Left lung (tissue), 4 donors: ENCODE measurements at regions not wholly inside any gene's neighbourhood (a gene's known extent, or its start where the extent isn't known, plus 50 kb on each side); places are given as distances from the start of the nearest gene placed in this dataset.

Experiments
- ATAC-seq: fragments of 200-7000 bp; cut with Tn5 transposase; one replicate; pipeline ENCODE4 v1.9.1; 2020; ENCODE audit warnings: moderate library complexity
- DNase-seq, 4 donors: peaks; one replicate each; pipeline ENCODE4 v3.0.0-alpha.2; 2013 to 2020
- H3K27ac ChIP-seq, 2 donors: fragments of 200-600 bp; sonication (generic) in 1 of 2; one replicate each; pipeline versions ENCODE4 v1.5.0 to v1.8.0; 2020 to 2021
- H3K27me3 ChIP-seq, 2 donors: fragments of 200-600 bp; sonication (generic) in 1 of 2; one replicate each; pipeline versions ENCODE4 v1.5.0 to v1.8.0; 2020 to 2021
- H3K36me3 ChIP-seq, 2 donors: fragments of 200-600 bp; sonication (generic) in 1 of 2; one replicate each; pipeline versions ENCODE4 v1.5.0 to v1.8.0; 2020 to 2021
- H3K4me1 ChIP-seq, 2 donors: fragments of 200-600 bp; one replicate each; pipeline ENCODE4 v1.8.0; 2021
- H3K4me3 ChIP-seq, 2 donors: fragments of 200-600 bp; sonication (generic) in 1 of 2; one replicate each; pipeline versions ENCODE4 v1.5.0 to v1.8.0; 2020 to 2021; ENCODE audit warnings: mild to moderate bottlenecking in 1 of 2
- H3K9me3 ChIP-seq, 2 donors: fragments of 200-600 bp; sonication (generic) in 1 of 2; one replicate each; pipeline versions ENCODE4 v1.5.0 to v1.8.0; 2020 to 2021
- intact Hi-C, 2 donors: fragments of 100-400 bp; cut with DNase I; formaldehyde crosslinking; loops; one replicate each; pipeline versions ENCODE4 v1.11.2 to v1.14.2; 2022
- TF ChIP-seq, protein P1 (sequence below), 2 donors: fragments of 200-600 bp; sonication (generic) in 1 of 2; IDR thresholded peaks; one replicate each; pipeline versions ENCODE4 v1.5.0 to v1.8.0; 2021; ENCODE audit warnings: antibody characterized with exemption in 2 of 2
- donor health status: DM: no; HTN: yes; CAD: no.
- donor health status: DM: no; HTN: no; CAD: no.

- intact Hi-C loops: no loop called here
- DNase-seq (peak in 2 of 4 donors; percentile 5 to 39), ATAC-seq (peak; percentile 98)
- Histone ChIP-seq H3K4me1 (no peaks in the 10 kb centered on the region), H3K4me3 (no peak overlapping the region), H3K27me3 (peaks cover 0 to 6% of the 10 kb centered on the region in 2 donors), H3K36me3 (no peaks in the 10 kb centered on the region), H3K27ac (no peak overlapping the region), H3K9me3 (no peaks in the 10 kb centered on the region)
- TF ChIP-seq, protein P1, sequence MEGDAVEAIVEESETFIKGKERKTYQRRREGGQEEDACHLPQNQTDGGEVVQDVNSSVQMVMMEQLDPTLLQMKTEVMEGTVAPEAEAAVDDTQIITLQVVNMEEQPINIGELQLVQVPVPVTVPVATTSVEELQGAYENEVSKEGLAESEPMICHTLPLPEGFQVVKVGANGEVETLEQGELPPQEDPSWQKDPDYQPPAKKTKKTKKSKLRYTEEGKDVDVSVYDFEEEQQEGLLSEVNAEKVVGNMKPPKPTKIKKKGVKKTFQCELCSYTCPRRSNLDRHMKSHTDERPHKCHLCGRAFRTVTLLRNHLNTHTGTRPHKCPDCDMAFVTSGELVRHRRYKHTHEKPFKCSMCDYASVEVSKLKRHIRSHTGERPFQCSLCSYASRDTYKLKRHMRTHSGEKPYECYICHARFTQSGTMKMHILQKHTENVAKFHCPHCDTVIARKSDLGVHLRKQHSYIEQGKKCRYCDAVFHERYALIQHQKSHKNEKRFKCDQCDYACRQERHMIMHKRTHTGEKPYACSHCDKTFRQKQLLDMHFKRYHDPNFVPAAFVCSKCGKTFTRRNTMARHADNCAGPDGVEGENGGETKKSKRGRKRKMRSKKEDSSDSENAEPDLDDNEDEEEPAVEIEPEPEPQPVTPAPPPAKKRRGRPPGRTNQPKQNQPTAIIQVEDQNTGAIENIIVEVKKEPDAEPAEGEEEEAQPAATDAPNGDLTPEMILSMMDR (IDR thresholded peaks at IDR 0.05): no peak
Measured at GRCh38 chr14:35992816-35993683, 166.9 kb downstream of the BRMS1L start.

DNA sequence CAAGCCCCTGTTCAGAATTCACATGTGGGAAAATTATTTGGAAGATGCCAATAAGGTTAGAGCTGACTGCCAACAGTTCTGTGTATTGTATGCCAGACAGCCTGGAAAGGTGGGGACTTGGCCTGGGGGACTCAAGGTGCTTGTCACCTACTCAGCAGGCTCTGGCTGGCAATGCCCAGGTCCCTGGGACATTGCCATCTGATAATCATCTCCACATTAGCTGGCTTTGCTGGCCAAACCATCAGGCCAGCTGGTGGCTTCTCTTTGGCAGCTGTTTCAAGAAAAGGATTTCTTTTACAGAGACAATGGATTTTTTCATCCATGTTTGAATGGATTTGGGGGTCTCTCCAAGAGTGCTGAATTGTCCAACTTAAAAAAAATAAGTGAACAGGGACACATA lies 165.2 kb downstream of the BRMS1L start:
- Histone ChIP-seq H3K4me1 (no peaks in the 10 kb centered on the region), H3K9me3 (no peaks in the 10 kb centered on the region), H3K4me3 (no peak overlapping the region), H3K27ac (no peak overlapping the region), H3K36me3 (no peaks in the 10 kb centered on the region), H3K27me3 (no peaks in the 10 kb centered on the region)
- ATAC-seq (no peak), DNase-seq (no peak)
- intact Hi-C loops: no loop called here
- TF ChIP-seq, protein P1 (IDR thresholded peaks at IDR 0.05): no peak

DNA sequence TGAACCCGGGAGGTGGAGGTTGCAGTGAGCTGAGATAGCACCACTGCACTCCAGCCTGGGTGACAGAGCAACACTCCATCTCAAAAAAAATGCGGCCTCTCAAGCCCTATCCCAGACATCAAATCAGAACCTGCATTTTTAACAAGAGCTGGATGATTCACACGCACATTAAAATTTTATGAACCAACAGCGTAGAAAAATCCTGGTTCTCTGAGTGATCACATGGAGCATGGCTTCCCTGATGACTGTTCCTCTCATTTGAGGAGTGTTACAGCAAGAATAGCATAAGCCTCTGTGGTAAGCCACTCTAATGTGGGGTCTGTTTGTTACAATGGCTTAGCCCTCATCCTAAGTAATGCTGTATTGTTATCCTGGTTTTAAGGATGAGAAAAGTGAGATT lies 163.6 kb downstream of the BRMS1L start:
- DNase-seq (no peak), ATAC-seq (no peak)
- Histone ChIP-seq H3K36me3 (no peaks in the 10 kb centered on the region), H3K4me3 (no peak overlapping the region), H3K27me3 (no peaks in the 10 kb centered on the region), H3K4me1 (no peaks in the 10 kb centered on the region), H3K9me3 (no peaks in the 10 kb centered on the region), H3K27ac (no peak overlapping the region)
- TF ChIP-seq, protein P1 (IDR thresholded peaks at IDR 0.05): no peak
- intact Hi-C loops: no loop called here

- DNase-seq (no peak), ATAC-seq (no peak)
- no peaks in the 10 kb centered on the region for H3K4me1 ChIP-seq
- H3K27ac ChIP-seq: no peak overlapping the region
- H3K36me3 ChIP-seq: no peaks in the 10 kb centered on the region
- no peaks in the 10 kb centered on the region for H3K27me3 ChIP-seq
- no peak overlapping the region for H3K4me3 ChIP-seq
- TF ChIP-seq, protein P1 (IDR thresholded peaks at IDR 0.05): no peak
- intact Hi-C loops: no loop called here
- no peaks in the 10 kb centered on the region for H3K9me3 ChIP-seq
Measured at GRCh38 chr14:35988972-35989690, 163.0 kb downstream of the BRMS1L start.

- TF ChIP-seq, protein P1 (IDR thresholded peaks at IDR 0.05): no peak
- intact Hi-C loops: no loop called here
- Histone ChIP-seq H3K4me1 (no peaks in the 10 kb centered on the region), H3K4me3 (no peak overlapping the region), H3K36me3 (no peaks in the 10 kb centered on the region), H3K9me3 (no peaks in the 10 kb centered on the region), H3K27ac (no peak overlapping the region), H3K27me3 (no peaks in the 10 kb centered on the region)
- DNase-seq: no peak
- no peak for ATAC-seq
Measured at GRCh38 chr14:35988550-35988949, 162.4 kb downstream of the BRMS1L start.
